Tibial nerve (tissue), 4 donors: ENCODE measurements at regions not wholly inside any gene's neighbourhood (a gene's known extent, or its start where the extent isn't known, plus 50 kb on each side); places are given as distances from the start of the nearest gene placed in this dataset.

Experiments used
- DNase-seq, 2 donors: peaks; one replicate each; pipeline ENCODE4 v3.0.0-alpha.2; 2019; ENCODE audit warnings: low spot score in 2 of 2
- H3K27ac ChIP-seq, 4 donors: fragments of 200-600 bp; sonication (generic) in 3 of 4; one replicate each; pipeline ENCODE4 v1.5.1; 2017 to 2019; ENCODE audit warnings: mild to moderate bottlenecking in 1 of 4
- H3K27me3 ChIP-seq, 2 donors: fragments of 200-600 bp; sonication (generic) in 1 of 2; one replicate each; pipeline versions ENCODE4 v1.5.1 to v1.6.0; 2017 to 2019
- H3K36me3 ChIP-seq, 3 donors: fragments of 200-600 bp; sonication (generic); one replicate each; pipeline ENCODE4 v1.5.1; 2018 to 2019
- H3K4me1 ChIP-seq, 4 donors: fragments of 200-600 bp; sonication (generic) in 3 of 4; one replicate each; pipeline ENCODE4 v1.5.1; 2017 to 2019
- H3K4me3 ChIP-seq, 4 donors: fragments of 200-600 bp; sonication (generic) in 3 of 4; one replicate each; pipeline ENCODE4 v1.5.1; 2017 to 2019; ENCODE audit warnings: mild to moderate bottlenecking in 1 of 4, moderate library complexity in 1 of 4
- H3K9me3 ChIP-seq, 4 donors: fragments of 200-600 bp; sonication (generic) in 3 of 4; one replicate each; pipeline ENCODE4 v1.5.1; 2017 to 2019
- EP300 ChIP-seq, 2 donors: sonication (generic); formaldehyde crosslinking; IDR thresholded peaks; one replicate each; pipeline ENCODE4 v1.6.1; 2017; ENCODE audit warnings: antibody characterized with exemption in 2 of 2, mild to moderate bottlenecking in 1 of 2
- POLR2A ChIP-seq, 2 donors: fragments of 450-650 bp; IDR thresholded peaks; one replicate each; pipeline ENCODE4 v1.6.1; 2017; ENCODE audit warnings: antibody characterized with exemption in 2 of 2, mild to moderate bottlenecking in 2 of 2, moderate library complexity in 2 of 2
- WGBS, 2 donors: methylation state at CpG; one replicate each; pipeline ENCODE4 v1.1.5; 2018; 5-methylcytosine and 5-hydroxymethylcytosine counted together
- TF ChIP-seq, protein P1 (sequence below), 5 experiments: fragments of 200-600 bp in 3 of 5; fragments of 450-650 bp in 2 of 5; sonication (generic) in 3 of 5; IDR thresholded peaks; one replicate each; pipeline ENCODE4 v1.5.1; 2016 to 2019; ENCODE audit warnings: antibody characterized with exemption in 5 of 5, mild to moderate bottlenecking in 3 of 5, moderate library complexity in 2 of 5

- Histone ChIP-seq H3K4me1 (no peaks in the 10 kb centered on the region), H3K9me3 (peaks cover 0 to under 1% (median 0%) of the 10 kb centered on the region in 4 donors), H3K4me3 (no peak overlapping the region), H3K36me3 (no peaks in the 10 kb centered on the region), H3K27ac (no peak overlapping the region), H3K27me3 (no peaks in the 10 kb centered on the region)
- 80 to 85% methylated on average over 5 of the region's 5 CpGs for WGBS, 2 donors
- TF ChIP-seq EP300 (IDR thresholded peaks at IDR 0.05) (no peak), POLR2A (IDR thresholded peaks at IDR 0.05) (no peak)
- no peak for DNase-seq
Measured at GRCh38 chr10:61100887-61101286, 156.9 kb upstream of the RHOBTB1 start.

- H3K9me3 ChIP-seq: peaks cover 0 to 6% (median 0%) of the 10 kb centered on the region in 4 donors
- TF ChIP-seq, protein P1, sequence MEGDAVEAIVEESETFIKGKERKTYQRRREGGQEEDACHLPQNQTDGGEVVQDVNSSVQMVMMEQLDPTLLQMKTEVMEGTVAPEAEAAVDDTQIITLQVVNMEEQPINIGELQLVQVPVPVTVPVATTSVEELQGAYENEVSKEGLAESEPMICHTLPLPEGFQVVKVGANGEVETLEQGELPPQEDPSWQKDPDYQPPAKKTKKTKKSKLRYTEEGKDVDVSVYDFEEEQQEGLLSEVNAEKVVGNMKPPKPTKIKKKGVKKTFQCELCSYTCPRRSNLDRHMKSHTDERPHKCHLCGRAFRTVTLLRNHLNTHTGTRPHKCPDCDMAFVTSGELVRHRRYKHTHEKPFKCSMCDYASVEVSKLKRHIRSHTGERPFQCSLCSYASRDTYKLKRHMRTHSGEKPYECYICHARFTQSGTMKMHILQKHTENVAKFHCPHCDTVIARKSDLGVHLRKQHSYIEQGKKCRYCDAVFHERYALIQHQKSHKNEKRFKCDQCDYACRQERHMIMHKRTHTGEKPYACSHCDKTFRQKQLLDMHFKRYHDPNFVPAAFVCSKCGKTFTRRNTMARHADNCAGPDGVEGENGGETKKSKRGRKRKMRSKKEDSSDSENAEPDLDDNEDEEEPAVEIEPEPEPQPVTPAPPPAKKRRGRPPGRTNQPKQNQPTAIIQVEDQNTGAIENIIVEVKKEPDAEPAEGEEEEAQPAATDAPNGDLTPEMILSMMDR (IDR thresholded peaks at IDR 0.05): no peak
- no peak for TF ChIP-seq EP300 (IDR thresholded peaks at IDR 0.05)
- no peaks in the 10 kb centered on the region for H3K27me3 ChIP-seq
- WGBS, 2 donors: 69 to 79% methylated on average over 4 of the region's 4 CpGs
- no peaks in the 10 kb centered on the region for H3K4me1 ChIP-seq
- H3K4me3 ChIP-seq: no peak overlapping the region
- DNase-seq: no peak
- H3K27ac ChIP-seq: no peak overlapping the region
- no peaks in the 10 kb centered on the region for H3K36me3 ChIP-seq
Measured at GRCh38 chr10:61099756-61100155, 155.8 kb upstream of the RHOBTB1 start.

DNA sequence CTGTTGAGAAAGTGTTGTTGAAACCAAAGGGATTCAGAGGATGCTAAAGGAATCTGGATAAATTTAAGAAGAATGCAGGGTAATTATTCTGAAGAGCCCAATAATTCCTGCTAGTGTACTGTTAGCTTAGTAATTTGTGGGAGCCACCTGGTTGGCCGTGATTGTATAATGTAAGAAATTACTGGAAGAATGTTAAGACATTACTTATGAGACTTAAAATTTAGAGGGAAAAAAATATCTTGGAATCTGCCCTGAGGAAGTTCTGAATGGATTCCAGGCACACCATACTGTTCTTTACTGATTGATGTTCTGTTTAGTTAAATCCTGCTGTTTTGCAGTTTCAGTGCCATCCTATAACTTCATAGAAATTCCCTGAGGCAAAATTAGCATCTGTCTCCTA is 155.0 kb upstream of the RHOBTB1 start:
- no peak overlapping the region for H3K4me3 ChIP-seq
- TF ChIP-seq POLR2A (IDR thresholded peaks at IDR 0.05): no peak
- TF ChIP-seq EP300 (IDR thresholded peaks at IDR 0.05): no peak
- TF ChIP-seq, protein P1 (IDR thresholded peaks at IDR 0.05): no peak
- no peaks in the 10 kb centered on the region for H3K4me1 ChIP-seq
- H3K27me3 ChIP-seq: no peaks in the 10 kb centered on the region
- no peak for DNase-seq
- H3K36me3 ChIP-seq: no peaks in the 10 kb centered on the region
- no peak overlapping the region for H3K27ac ChIP-seq
- peaks cover 0 to 6% (median 0%) of the 10 kb centered on the region in 4 donors for H3K9me3 ChIP-seq
- 84 to 87% methylated on average over 1 of the region's 1 CpG for WGBS, 2 donors

GRCh38 chr10:61097026-61097425 is 153.0 kb upstream of the RHOBTB1 start:
- TF ChIP-seq POLR2A (IDR thresholded peaks at IDR 0.05) (no peak), EP300 (IDR thresholded peaks at IDR 0.05) (no peak)
- TF ChIP-seq, protein P1 (IDR thresholded peaks at IDR 0.05): no peak
- H3K36me3 ChIP-seq: no peaks in the 10 kb centered on the region
- WGBS, 2 donors: 75 to 77% methylated on average over 1 of the region's 1 CpG
- H3K4me3 ChIP-seq: no peak overlapping the region
- no peaks in the 10 kb centered on the region for H3K27me3 ChIP-seq
- no peaks in the 10 kb centered on the region for H3K4me1 ChIP-seq
- H3K9me3 ChIP-seq: peaks cover 0 to 6% (median 0%) of the 10 kb centered on the region in 4 donors
- no peak overlapping the region for H3K27ac ChIP-seq
- DNase-seq: no peak

- Histone ChIP-seq H3K36me3 (no peaks in the 10 kb centered on the region), H3K27me3 (no peaks in the 10 kb centered on the region), H3K4me1 (no peaks in the 10 kb centered on the region), H3K27ac (no peak overlapping the region), H3K9me3 (peaks cover 0 to 6% (median 0%) of the 10 kb centered on the region in 4 donors), H3K4me3 (no peak overlapping the region)
- 39 to 50% methylated on average over 1 of the region's 1 CpG for WGBS, 2 donors
- no peak for DNase-seq
- no peak for TF ChIP-seq POLR2A (IDR thresholded peaks at IDR 0.05)
Measured at GRCh38 chr10:61096056-61096455, 152.1 kb upstream of the RHOBTB1 start.

DNA sequence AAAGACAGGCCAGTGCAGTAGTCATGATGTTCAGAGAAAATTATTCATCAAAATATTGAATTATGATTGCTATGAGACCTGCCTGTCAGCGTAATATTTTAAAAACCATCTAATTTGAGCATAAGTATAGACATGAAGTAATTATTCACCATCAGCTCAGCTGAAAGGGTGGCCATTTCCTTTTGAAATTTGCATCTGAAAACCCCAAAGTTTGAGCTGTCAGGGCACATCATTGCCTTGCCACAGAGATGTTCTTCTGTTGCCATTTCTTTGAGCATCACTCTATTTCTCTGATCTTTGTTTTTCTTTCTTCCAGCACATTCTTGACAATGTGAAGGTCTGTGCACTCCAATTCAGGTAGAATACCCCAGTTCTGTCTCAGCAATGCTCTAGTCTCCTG is 147.5 kb upstream of the RHOBTB1 start:
- DNase-seq: no peak
- no peak overlapping the region for H3K4me3 ChIP-seq
- WGBS, 2 donors: 94% methylated on average over 1 of the region's 1 CpG

More for the DNA sequence above, 147.5 kb upstream of the RHOBTB1 start:
- TF ChIP-seq, protein P1 (IDR thresholded peaks at IDR 0.05): no peak
- TF ChIP-seq EP300 (IDR thresholded peaks at IDR 0.05) (no peak), POLR2A (IDR thresholded peaks at IDR 0.05) (no peak)
- H3K36me3 ChIP-seq: no peaks in the 10 kb centered on the region
- no peak overlapping the region for H3K27ac ChIP-seq
- H3K9me3 ChIP-seq: peaks cover 0 to 6% (median 0%) of the 10 kb centered on the region in 4 donors
- no peaks in the 10 kb centered on the region for H3K27me3 ChIP-seq
- H3K4me1 ChIP-seq: no peaks in the 10 kb centered on the region
